Neural cell (in vitro differentiated cells): ENCODE measurements at regions not wholly inside any gene's neighbourhood (a gene's known extent, or its start where the extent isn't known, plus 50 kb on each side); places are given as distances from the start of the nearest gene placed in this dataset.

ENCODE experiments used
- CTCF ChIP-seq: fragments of 450-650 bp; IDR thresholded peaks from 2 replicates; pipeline ENCODE4 v1.5.1; 2014; ENCODE audit warnings: antibody characterized with exemption, mild to moderate bottlenecking, moderate library complexity; ENCODE audit not compliant: poor library complexity, severe bottlenecking
- EP300 ChIP-seq: fragments of 450-650 bp; conservative IDR thresholded peaks from 2 replicates; pipeline ENCODE4 v1.6.1; 2014; ENCODE audit warnings: antibody characterized with exemption, mild to moderate bottlenecking, moderate library complexity; ENCODE audit not compliant: poor library complexity, severe bottlenecking
- EZH2 ChIP-seq: fragments of 200-600, 300-800 bp; shearing (Covaris generic), sonication (generic); IDR thresholded peaks from 2 replicates; pipeline ENCODE4 v1.6.1; 2014; ENCODE audit warnings: antibody characterized with exemption, low read length, borderline replicate concordance, mild to moderate bottlenecking; ENCODE audit not compliant: insufficient read depth, poor library complexity, severe bottlenecking
- RAD21 ChIP-seq: fragments of 450-650 bp; conservative IDR thresholded peaks from 2 replicates; pipeline ENCODE4 v1.6.1; 2014; ENCODE audit warnings: antibody characterized with exemption, mild to moderate bottlenecking, moderate library complexity
- REST ChIP-seq: IDR thresholded peaks from 2 replicates; pipeline ENCODE4 v1.6.1; 2012; ENCODE audit warnings: borderline replicate concordance

DNA sequence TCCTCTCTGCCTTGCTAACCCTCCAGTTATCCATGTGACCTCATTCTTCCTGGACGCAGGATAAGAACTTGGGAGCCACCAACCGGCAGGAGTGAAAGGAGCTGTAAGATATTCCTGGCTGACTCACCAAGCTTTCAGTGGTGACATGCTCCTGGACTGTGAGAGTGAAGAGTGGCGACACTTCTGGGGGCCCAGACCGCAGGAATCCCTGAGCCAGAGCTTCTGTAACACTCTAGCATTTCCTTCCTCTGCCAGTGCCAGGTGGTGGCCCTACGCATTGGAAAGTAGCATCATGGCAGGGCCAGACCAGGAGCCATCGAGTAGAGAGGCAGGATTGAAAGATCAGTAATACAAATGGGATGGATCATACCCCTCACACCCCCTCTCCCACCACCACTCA lies 474.3 kb downstream of the ACTRT1 start:
- TF ChIP-seq CTCF (no peak), EP300 (no peak), REST (no peak), EZH2 (no peak), RAD21 (no peak)
